B cell (primary cell): ENCODE measurements at regions not wholly inside any gene's neighbourhood (a gene's known extent, or its start where the extent isn't known, plus 50 kb on each side); places are given as distances from the start of the nearest gene placed in this dataset.

ENCODE experiments used
- CTCF ChIP-seq: fragments of 200-600 bp; IDR thresholded peaks from one replicate; pipeline ENCODE4 v1.8.0; 2022; ENCODE audit warnings: antibody characterized with exemption, mild to moderate bottlenecking
- EZH2 ChIP-seq: IDR thresholded peaks from 2 replicates; pipeline ENCODE4 v1.6.1; 2012; ENCODE audit warnings: borderline replicate concordance, low read depth, mild to moderate bottlenecking, moderate library complexity, low read length; ENCODE audit not compliant: insufficient read depth, poor library complexity, severe bottlenecking

GRCh38 chr20:40424695-40425094 is 264.3 kb downstream of the MAFB start:
- TF ChIP-seq CTCF (no peak), EZH2 (no peak)
